BJ (cell line): ENCODE measurements at regions not wholly inside any gene's neighbourhood (a gene's known extent, or its start where the extent isn't known, plus 50 kb on each side); places are given as distances from the start of the nearest gene placed in this dataset.

Experiments
- CTCF ChIA-PET: fragments of 350-600 bp; formaldehyde crosslinking; extraction: SDS; loops from one replicate; lab custom pipeline; 2021; ENCODE audit warnings: antibody characterized with exemption, inconsistent platforms; lab: Yijun Ruan, JAX
- POLR2A ChIA-PET: fragments of 300-600 bp; sonication (Branson Sonifier 250); formaldehyde crosslinking; extraction: SDS; loops from one replicate; lab custom pipeline; 2021; ENCODE audit warnings: antibody characterized with exemption; lab: Charles Lee
- DNase-seq: peaks from one replicate; pipeline ENCODE4 v3.0.0-alpha.2; 2011; ENCODE audit warnings: low read depth
- H3K27me3 ChIP-seq: 2 replicates; pipeline ENCODE4 v1.6.0; 2011; ENCODE audit warnings: low read length; ENCODE audit not compliant: control insufficient read depth, insufficient read depth
- H3K36me3 ChIP-seq: 2 replicates; pipeline ENCODE4 v1.5.1; 2011; ENCODE audit warnings: low read length; ENCODE audit not compliant: control insufficient read depth, insufficient read depth
- H3K4me3 ChIP-seq: 2 replicates; pipeline ENCODE4 v1.5.1; 2011; ENCODE audit warnings: low read depth, mild to moderate bottlenecking, control low read depth, low read length
- CTCF ChIP-seq: IDR thresholded peaks from 2 replicates; pipeline ENCODE4 v1.5.1; 2011; ENCODE audit warnings: low read depth, mild to moderate bottlenecking, control low read depth, inconsistent platforms, low read length, moderate library complexity; ENCODE audit not compliant: insufficient read depth

- no peak for DNase-seq
- Histone ChIP-seq H3K27me3 (no peaks in the 10 kb centered on the region), H3K4me3 (no peak overlapping the region), H3K36me3 (peaks cover 24% of the 10 kb centered on the region)
- TF ChIP-seq CTCF: no peak
- ChIA-PET POLR2A (no interaction called here), CTCF (interaction anchor here (0.9 kb wide), 1 partner anchor 57 kb away, joined by 4 read pairs; no protein-coding TSS in a partner anchor)
Observed at GRCh38 chr12:124452576-124453331, 114.7 kb downstream of the NCOR2 start.

- no peak for DNase-seq
- H3K4me3 ChIP-seq: no peak overlapping the region
- ChIA-PET CTCF (no interaction called here), POLR2A (no interaction called here)
- H3K36me3 ChIP-seq: peaks cover 27% of the 10 kb centered on the region
- no peak for TF ChIP-seq CTCF
- H3K27me3 ChIP-seq: no peaks in the 10 kb centered on the region
Observed at GRCh38 chr12:124451637-124452243, 115.7 kb downstream of the NCOR2 start.

- H3K27me3 ChIP-seq: no peaks in the 10 kb centered on the region
- ChIA-PET CTCF (no interaction called here), POLR2A (no interaction called here)
- peaks cover 28% of the 10 kb centered on the region for H3K36me3 ChIP-seq
- DNase-seq: no peak
- TF ChIP-seq CTCF: no peak
- H3K4me3 ChIP-seq: no peak overlapping the region
Observed at GRCh38 chr12:124451016-124451415, 116.4 kb downstream of the NCOR2 start.

GRCh38 chr12:124450376-124450750 lies 117.0 kb downstream of the NCOR2 start:
- ChIA-PET CTCF (interaction anchor here (0.9 to 1.1 kb wide), 2 partner anchors 9 to 52 kb away, joined by 3 to 4 read pairs; no protein-coding TSS in a partner anchor), POLR2A (no interaction called here)
- no peak for DNase-seq
- no peak for TF ChIP-seq CTCF
- no peaks in the 10 kb centered on the region for H3K27me3 ChIP-seq
- no peak overlapping the region for H3K4me3 ChIP-seq
- peaks cover 28% of the 10 kb centered on the region for H3K36me3 ChIP-seq

- peaks cover 28% of the 10 kb centered on the region for H3K36me3 ChIP-seq
- no peak for DNase-seq
- TF ChIP-seq CTCF: no peak
- POLR2A ChIA-PET: no interaction called here
- CTCF ChIA-PET: interaction anchor here (0.9 to 1.2 kb wide), 3 partner anchors 8 to 318 kb away, joined by 3 to 4 read pairs (median 4); no protein-coding TSS in a partner anchor
- no peaks in the 10 kb centered on the region for H3K27me3 ChIP-seq
- no peak overlapping the region for H3K4me3 ChIP-seq
Observed at GRCh38 chr12:124449623-124450375, 117.6 kb downstream of the NCOR2 start.
